ENCODE measurements at regions not wholly inside any gene's neighbourhood (a gene's known extent, or its start where the extent isn't known, plus 50 kb on each side); places are given as distances from the start of the nearest gene placed in this dataset.

GRCh38 chr4:138555108-138555507, 313.0 kb upstream of the SLC7A11 start:
- no peak overlapping the region for H3K9ac ChIP-seq (ENCODE audit: low read length)
- no peak overlapping the region for H3K27ac ChIP-seq (ENCODE audit: low read depth, low read length)
- peaks cover 8% of the 10 kb centered on the region; the same call in 1 of the 2 replicates for H3K4me1 ChIP-seq (ENCODE audit: control insufficient read depth, insufficient read depth, low read length)
- H3K4me3 ChIP-seq (ENCODE audit: low read depth, low read length), result no peak overlapping the region
- H3K27me3 ChIP-seq (ENCODE audit: control insufficient read depth, insufficient read depth, low read length), result no peaks in the 10 kb centered on the region
- no peaks in the 10 kb centered on the region for H3K36me3 ChIP-seq (ENCODE audit: control insufficient read depth, insufficient read depth, low read length)
- no peaks in the 10 kb centered on the region for H3K9me3 ChIP-seq (ENCODE audit: control insufficient read depth, insufficient read depth, low read depth, low read length)

- H3K4me3 ChIP-seq (ENCODE audit: low read depth, low read length), result no peak overlapping the region
- H3K9ac ChIP-seq (ENCODE audit: low read length), result no peak overlapping the region
- no peak overlapping the region for H3K27ac ChIP-seq (ENCODE audit: low read depth, low read length)
- peaks cover 8% of the 10 kb centered on the region; the same call in 1 of the 2 replicates for H3K4me1 ChIP-seq (ENCODE audit: control insufficient read depth, insufficient read depth, low read length)
- no peaks in the 10 kb centered on the region for H3K27me3 ChIP-seq (ENCODE audit: control insufficient read depth, insufficient read depth, low read length)
- no peaks in the 10 kb centered on the region for H3K9me3 ChIP-seq (ENCODE audit: control insufficient read depth, insufficient read depth, low read depth, low read length)
- H3K36me3 ChIP-seq (ENCODE audit: control insufficient read depth, insufficient read depth, low read length), result no peaks in the 10 kb centered on the region
Measured at GRCh38 chr4:138553001-138553845, 311.1 kb upstream of the SLC7A11 start.

- Histone ChIP-seq H3K27me3 (ENCODE audit: control insufficient read depth, insufficient read depth, low read length) (no peaks in the 10 kb centered on the region), H3K9me3 (ENCODE audit: control insufficient read depth, insufficient read depth, low read depth, low read length) (no peaks in the 10 kb centered on the region), H3K36me3 (ENCODE audit: control insufficient read depth, insufficient read depth, low read length) (no peaks in the 10 kb centered on the region), H3K4me1 (ENCODE audit: control insufficient read depth, insufficient read depth, low read length) (peaks cover 8% of the 10 kb centered on the region; the same call in 1 of the 2 replicates), H3K27ac (ENCODE audit: low read depth, low read length) (no peak overlapping the region), H3K4me3 (ENCODE audit: low read depth, low read length) (no peak overlapping the region), H3K9ac (ENCODE audit: low read length) (no peak overlapping the region)
Measured at GRCh38 chr4:138542191-138542776, 300.1 kb upstream of the SLC7A11 start.

GRCh38 chr4:138540056-138540800, 298.1 kb upstream of the SLC7A11 start:
- peaks cover 8% of the 10 kb centered on the region; the same call in 1 of the 2 replicates for H3K4me1 ChIP-seq (ENCODE audit: control insufficient read depth, insufficient read depth, low read length)
- no peak overlapping the region for H3K9ac ChIP-seq (ENCODE audit: low read length)
- no peaks in the 10 kb centered on the region for H3K27me3 ChIP-seq (ENCODE audit: control insufficient read depth, insufficient read depth, low read length)
- no peak overlapping the region for H3K4me3 ChIP-seq (ENCODE audit: low read depth, low read length)
- H3K27ac ChIP-seq (ENCODE audit: low read depth, low read length), result no peak overlapping the region
- H3K36me3 ChIP-seq (ENCODE audit: control insufficient read depth, insufficient read depth, low read length), result no peaks in the 10 kb centered on the region
- no peaks in the 10 kb centered on the region for H3K9me3 ChIP-seq (ENCODE audit: control insufficient read depth, insufficient read depth, low read depth, low read length)

GRCh38 chr4:138538743-138539142, 296.6 kb upstream of the SLC7A11 start:
- peaks cover 8% of the 10 kb centered on the region; the same call in 1 of the 2 replicates for H3K4me1 ChIP-seq (ENCODE audit: control insufficient read depth, insufficient read depth, low read length)
- H3K9me3 ChIP-seq (ENCODE audit: control insufficient read depth, insufficient read depth, low read depth, low read length), result peaks cover 5% of the 10 kb centered on the region; the same call in 1 of the 2 replicates
- H3K36me3 ChIP-seq (ENCODE audit: control insufficient read depth, insufficient read depth, low read length), result no peaks in the 10 kb centered on the region
- H3K27me3 ChIP-seq (ENCODE audit: control insufficient read depth, insufficient read depth, low read length), result no peaks in the 10 kb centered on the region
- no peak overlapping the region for H3K4me3 ChIP-seq (ENCODE audit: low read depth, low read length)
- no peak overlapping the region for H3K9ac ChIP-seq (ENCODE audit: low read length)
- no peak overlapping the region for H3K27ac ChIP-seq (ENCODE audit: low read depth, low read length)

- Histone ChIP-seq H3K4me3 (ENCODE audit: low read depth, low read length) (no peak overlapping the region), H3K27me3 (ENCODE audit: control insufficient read depth, insufficient read depth, low read length) (no peaks in the 10 kb centered on the region)
Measured at GRCh38 chr4:138537731-138538490, 295.8 kb upstream of the SLC7A11 start.

GRCh38 chr4:138535316-138535715, 293.2 kb upstream of the SLC7A11 start:
- H3K36me3 ChIP-seq (ENCODE audit: control insufficient read depth, insufficient read depth, low read length), result no peaks in the 10 kb centered on the region

More at GRCh38 chr4:138537731-138538490, 295.8 kb upstream of the SLC7A11 start:
- Histone ChIP-seq H3K9ac (ENCODE audit: low read length) (no peak overlapping the region), H3K4me1 (ENCODE audit: control insufficient read depth, insufficient read depth, low read length) (peaks cover 8% of the 10 kb centered on the region; the same call in 1 of the 2 replicates), H3K9me3 (ENCODE audit: control insufficient read depth, insufficient read depth, low read depth, low read length) (peaks cover 5% of the 10 kb centered on the region; the same call in 1 of the 2 replicates), H3K27ac (ENCODE audit: low read depth, low read length) (no peak overlapping the region), H3K36me3 (ENCODE audit: control insufficient read depth, insufficient read depth, low read length) (no peaks in the 10 kb centered on the region)

GRCh38 chr4:138522366-138522765, 280.2 kb upstream of the SLC7A11 start:
- Histone ChIP-seq H3K27ac (ENCODE audit: low read depth, low read length) (no peak overlapping the region), H3K27me3 (ENCODE audit: control insufficient read depth, insufficient read depth, low read length) (no peaks in the 10 kb centered on the region), H3K4me1 (ENCODE audit: control insufficient read depth, insufficient read depth, low read length) (no peaks in the 10 kb centered on the region), H3K9ac (ENCODE audit: low read length) (no peak overlapping the region), H3K9me3 (ENCODE audit: control insufficient read depth, insufficient read depth, low read depth, low read length) (peaks cover 6% of the 10 kb centered on the region; the same call in 1 of the 2 replicates), H3K4me3 (ENCODE audit: low read depth, low read length) (no peak overlapping the region), H3K36me3 (ENCODE audit: control insufficient read depth, insufficient read depth, low read length) (no peaks in the 10 kb centered on the region)

More at GRCh38 chr4:138535316-138535715, 293.2 kb upstream of the SLC7A11 start:
- Histone ChIP-seq H3K9me3 (ENCODE audit: control insufficient read depth, insufficient read depth, low read depth, low read length) (peaks cover 10% of the 10 kb centered on the region; the same call in 1 of the 2 replicates), H3K4me1 (ENCODE audit: control insufficient read depth, insufficient read depth, low read length) (no peaks in the 10 kb centered on the region), H3K4me3 (ENCODE audit: low read depth, low read length) (no peak overlapping the region), H3K9ac (ENCODE audit: low read length) (no peak overlapping the region), H3K27ac (ENCODE audit: low read depth, low read length) (no peak overlapping the region), H3K27me3 (ENCODE audit: control insufficient read depth, insufficient read depth, low read length) (no peaks in the 10 kb centered on the region)

GRCh38 chr4:138521809-138522208, 279.7 kb upstream of the SLC7A11 start:
- no peak overlapping the region for H3K9ac ChIP-seq (ENCODE audit: low read length)
- H3K9me3 ChIP-seq (ENCODE audit: control insufficient read depth, insufficient read depth, low read depth, low read length), result peaks cover 6% of the 10 kb centered on the region; the same call in 1 of the 2 replicates
- H3K27me3 ChIP-seq (ENCODE audit: control insufficient read depth, insufficient read depth, low read length), result no peaks in the 10 kb centered on the region
- no peak overlapping the region for H3K4me3 ChIP-seq (ENCODE audit: low read depth, low read length)
- no peaks in the 10 kb centered on the region for H3K36me3 ChIP-seq (ENCODE audit: control insufficient read depth, insufficient read depth, low read length)
- no peak overlapping the region for H3K27ac ChIP-seq (ENCODE audit: low read depth, low read length)
- H3K4me1 ChIP-seq (ENCODE audit: control insufficient read depth, insufficient read depth, low read length), result no peaks in the 10 kb centered on the region

- Histone ChIP-seq H3K27me3 (ENCODE audit: control insufficient read depth, insufficient read depth, low read length) (no peaks in the 10 kb centered on the region), H3K4me3 (ENCODE audit: low read depth, low read length) (no peak overlapping the region), H3K36me3 (ENCODE audit: control insufficient read depth, insufficient read depth, low read length) (no peaks in the 10 kb centered on the region), H3K9ac (ENCODE audit: low read length) (no peak overlapping the region), H3K27ac (ENCODE audit: low read depth, low read length) (no peak overlapping the region), H3K4me1 (ENCODE audit: control insufficient read depth, insufficient read depth, low read length) (no peaks in the 10 kb centered on the region), H3K9me3 (ENCODE audit: control insufficient read depth, insufficient read depth, low read depth, low read length) (peaks cover 6% of the 10 kb centered on the region; the same call in 1 of the 2 replicates)
Measured at GRCh38 chr4:138519436-138519835, 277.3 kb upstream of the SLC7A11 start.

Data from HUES6 (cell line).